Rectal smooth muscle tissue (tissue), 1 donor: ENCODE measurements at regions not wholly inside any gene's neighbourhood (a gene's known extent, or its start where the extent isn't known, plus 50 kb on each side); places are given as distances from the start of the nearest gene placed in this dataset.

Source experiments
- H3K27ac ChIP-seq: one replicate; pipeline ENCODE4 v1.7.0; 2013; ENCODE audit warnings: low read depth, low read length, inconsistent platforms
- H3K27me3 ChIP-seq: one replicate; pipeline ENCODE4 v1.7.0; 2013; ENCODE audit warnings: low read length; ENCODE audit not compliant: control insufficient read depth, insufficient read depth
- H3K36me3 ChIP-seq: one replicate; pipeline ENCODE4 v1.7.0; 2013; ENCODE audit warnings: low read length; ENCODE audit not compliant: control insufficient read depth, insufficient read depth
- H3K4me1 ChIP-seq: one replicate; pipeline ENCODE4 v1.7.0; 2013; ENCODE audit warnings: low read length; ENCODE audit not compliant: control insufficient read depth, insufficient read depth
- H3K4me3 ChIP-seq: one replicate; pipeline ENCODE4 v1.7.0; 2013; ENCODE audit warnings: low read length
- H3K9ac ChIP-seq: one replicate; pipeline ENCODE4 v1.7.0; 2013; ENCODE audit warnings: low read length

- no peak overlapping the region for H3K4me3 ChIP-seq
- H3K27me3 ChIP-seq: no peaks in the 10 kb centered on the region
- H3K9ac ChIP-seq: no peak overlapping the region
- no peaks in the 10 kb centered on the region for H3K36me3 ChIP-seq
- no peaks in the 10 kb centered on the region for H3K4me1 ChIP-seq
- H3K27ac ChIP-seq: no peak overlapping the region
These were observed 324.0 kb downstream of the RNF144A start for GRCh38 chr2:7241041-7241745.

GRCh38 chr2:7242189-7242867, 325.1 kb downstream of the RNF144A start:
- Histone ChIP-seq H3K4me1 (no peaks in the 10 kb centered on the region), H3K4me3 (no peak overlapping the region), H3K27ac (no peak overlapping the region), H3K36me3 (no peaks in the 10 kb centered on the region), H3K9ac (no peak overlapping the region), H3K27me3 (no peaks in the 10 kb centered on the region)

GRCh38 chr2:7243276-7243675, 326.1 kb downstream of the RNF144A start:
- no peak overlapping the region for H3K9ac ChIP-seq
- H3K4me3 ChIP-seq: no peak overlapping the region
- no peak overlapping the region for H3K27ac ChIP-seq
- no peaks in the 10 kb centered on the region for H3K36me3 ChIP-seq
- H3K4me1 ChIP-seq: no peaks in the 10 kb centered on the region
- no peaks in the 10 kb centered on the region for H3K27me3 ChIP-seq

- Histone ChIP-seq H3K9ac (no peak overlapping the region), H3K4me3 (no peak overlapping the region), H3K36me3 (no peaks in the 10 kb centered on the region), H3K27me3 (no peaks in the 10 kb centered on the region), H3K4me1 (no peaks in the 10 kb centered on the region), H3K27ac (no peak overlapping the region)
These were observed 339.2 kb downstream of the RNF144A start for GRCh38 chr2:7256377-7256776.

- H3K27me3 ChIP-seq: no peaks in the 10 kb centered on the region
- no peak overlapping the region for H3K9ac ChIP-seq
- no peaks in the 10 kb centered on the region for H3K4me1 ChIP-seq
- no peak overlapping the region for H3K27ac ChIP-seq
- H3K4me3 ChIP-seq: no peak overlapping the region
- no peaks in the 10 kb centered on the region for H3K36me3 ChIP-seq
These were observed 345.5 kb downstream of the RNF144A start for GRCh38 chr2:7262727-7263126.

- Histone ChIP-seq H3K4me1 (no peaks in the 10 kb centered on the region), H3K27me3 (no peaks in the 10 kb centered on the region), H3K36me3 (no peaks in the 10 kb centered on the region), H3K4me3 (no peak overlapping the region), H3K27ac (no peak overlapping the region), H3K9ac (no peak overlapping the region)
These were observed 347.6 kb downstream of the RNF144A start for GRCh38 chr2:7264791-7265190.

- no peak overlapping the region for H3K27ac ChIP-seq
- no peaks in the 10 kb centered on the region for H3K4me1 ChIP-seq
- H3K27me3 ChIP-seq: no peaks in the 10 kb centered on the region
- H3K4me3 ChIP-seq: no peak overlapping the region
- no peaks in the 10 kb centered on the region for H3K36me3 ChIP-seq
- H3K9ac ChIP-seq: no peak overlapping the region
These were observed 348.1 kb downstream of the RNF144A start for GRCh38 chr2:7265286-7265685.

- Histone ChIP-seq H3K27ac (no peak overlapping the region), H3K27me3 (no peaks in the 10 kb centered on the region), H3K4me3 (no peak overlapping the region), H3K9ac (no peak overlapping the region), H3K36me3 (no peaks in the 10 kb centered on the region), H3K4me1 (no peaks in the 10 kb centered on the region)
These were observed 352.0 kb downstream of the RNF144A start for GRCh38 chr2:7269106-7269643.

GRCh38 chr2:7270011-7270431, 352.8 kb downstream of the RNF144A start:
- Histone ChIP-seq H3K4me3 (no peak overlapping the region), H3K36me3 (no peaks in the 10 kb centered on the region), H3K27ac (no peak overlapping the region), H3K4me1 (no peaks in the 10 kb centered on the region), H3K27me3 (no peaks in the 10 kb centered on the region), H3K9ac (no peak overlapping the region)

- Histone ChIP-seq H3K27me3 (no peaks in the 10 kb centered on the region), H3K4me1 (no peaks in the 10 kb centered on the region), H3K36me3 (no peaks in the 10 kb centered on the region), H3K4me3 (no peak overlapping the region), H3K27ac (no peak overlapping the region), H3K9ac (no peak overlapping the region)
These were observed 355.0 kb downstream of the RNF144A start for GRCh38 chr2:7272210-7272609.

GRCh38 chr2:7278984-7279383, 361.8 kb downstream of the RNF144A start:
- Histone ChIP-seq H3K4me3 (no peak overlapping the region), H3K27me3 (no peaks in the 10 kb centered on the region), H3K9ac (no peak overlapping the region), H3K36me3 (no peaks in the 10 kb centered on the region), H3K27ac (no peak overlapping the region), H3K4me1 (no peaks in the 10 kb centered on the region)

- Histone ChIP-seq H3K4me1 (no peaks in the 10 kb centered on the region), H3K9ac (no peak overlapping the region), H3K27me3 (no peaks in the 10 kb centered on the region), H3K4me3 (no peak overlapping the region), H3K36me3 (no peaks in the 10 kb centered on the region), H3K27ac (no peak overlapping the region)
These were observed 362.3 kb downstream of the RNF144A start for GRCh38 chr2:7279421-7279949.
